ENCODE measurements at regions not wholly inside any gene's neighbourhood (a gene's known extent, or its start where the extent isn't known, plus 50 kb on each side); places are given as distances from the start of the nearest gene placed in this dataset.
"Not testable (repeated sequence)": the region's sequence is repeated elsewhere in the genome, so short reads cannot be mapped to it uniquely, and the experiment has no call there.

- ATAC-seq (ENCODE audit: low read depth): no peak
- DNase-seq (ENCODE audit: low spot score in 2 of 2): no peak
- H3K4me3 Mint-ChIP-seq: no peak overlapping the region
These were observed 436.6 kb downstream of the MRPL39 start for GRCh38 chr21:25170681-25171080.

DNA sequence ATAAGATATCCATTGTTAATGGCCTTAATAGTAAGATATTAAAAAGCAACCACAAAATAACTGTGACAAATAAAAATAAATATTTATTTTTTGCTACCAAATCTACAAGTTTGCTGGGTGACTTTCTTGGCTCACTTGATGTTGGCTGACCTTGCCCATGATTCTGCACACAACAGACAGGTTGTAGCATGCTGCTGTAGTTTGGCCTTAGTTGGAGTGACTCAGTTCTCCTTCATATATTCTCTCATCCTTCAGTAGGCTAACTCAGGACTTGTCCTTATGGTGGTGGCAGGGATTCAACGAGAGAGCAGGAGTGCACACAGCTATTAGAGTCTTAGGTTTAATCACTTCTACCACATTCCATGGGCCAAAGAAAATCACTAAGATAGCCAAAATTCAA is 437.9 kb downstream of the MRPL39 start:
- DNase-seq (ENCODE audit: low spot score in 2 of 2): no peak
- no peak overlapping the region for H3K27ac Mint-ChIP-seq
- peaks cover 18% of the 10 kb centered on the region for H3K9me3 Mint-ChIP-seq
- no peak for ATAC-seq (ENCODE audit: low read depth)
- H3K27me3 Mint-ChIP-seq: no peaks in the 10 kb centered on the region
- peaks cover 13% of the 10 kb centered on the region for H3K36me3 Mint-ChIP-seq
- H3K4me3 Mint-ChIP-seq: no peak overlapping the region
- H3K4me1 Mint-ChIP-seq: peaks cover 4% of the 10 kb centered on the region

More at GRCh38 chr21:25170681-25171080, 436.6 kb downstream of the MRPL39 start:
- Mint-ChIP-seq H3K4me1 (peaks cover 12% of the 10 kb centered on the region), H3K9me3 (peaks cover 14% of the 10 kb centered on the region), H3K36me3 (peaks cover 9% of the 10 kb centered on the region), H3K27me3 (no peaks in the 10 kb centered on the region), H3K27ac (no peak overlapping the region)

GRCh38 chr21:25166904-25167303 is 440.4 kb downstream of the MRPL39 start:
- peaks cover 22% of the 10 kb centered on the region for H3K9me3 Mint-ChIP-seq
- not testable (repeated sequence) for H3K4me3 Mint-ChIP-seq; DNase-seq (ENCODE audit: low spot score in 2 of 2); H3K27me3 Mint-ChIP-seq; H3K27ac Mint-ChIP-seq; H3K4me1 Mint-ChIP-seq; ATAC-seq (ENCODE audit: low read depth)
- H3K36me3 Mint-ChIP-seq: peaks cover 16% of the 10 kb centered on the region

DNA sequence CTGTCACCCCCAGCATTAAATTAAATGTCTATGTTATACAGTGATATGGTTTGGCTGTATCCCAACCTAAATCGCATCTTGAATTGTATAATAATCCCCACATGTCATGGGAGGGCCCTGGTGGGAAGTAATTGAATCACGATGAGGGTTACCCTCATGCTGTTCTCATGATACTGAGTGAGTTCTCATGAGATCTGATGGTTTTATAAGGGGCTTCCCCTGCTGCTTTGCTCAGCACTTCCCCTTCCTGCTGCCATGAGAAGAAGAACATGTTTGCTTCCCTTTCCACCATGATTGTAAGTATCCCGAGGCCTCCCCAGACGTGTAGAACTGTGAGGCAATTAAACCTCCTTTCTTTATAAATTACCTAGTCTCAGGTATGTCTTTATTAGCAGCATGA is 445.7 kb downstream of the MRPL39 start:
- peaks cover 13% of the 10 kb centered on the region for H3K36me3 Mint-ChIP-seq

GRCh38 chr21:25155020-25155419 is 452.3 kb downstream of the MRPL39 start:
- not testable (repeated sequence) for ATAC-seq (ENCODE audit: low read depth); H3K27me3 Mint-ChIP-seq

More for the DNA sequence above, 445.7 kb downstream of the MRPL39 start:
- Mint-ChIP-seq H3K27ac (no peak overlapping the region), H3K27me3 (no peaks in the 10 kb centered on the region), H3K4me3 (no peak overlapping the region), H3K9me3 (peaks cover 17% of the 10 kb centered on the region), H3K4me1 (peaks cover 8% of the 10 kb centered on the region)
- ATAC-seq (ENCODE audit: low read depth) (peak; percentile 56), DNase-seq (ENCODE audit: low spot score in 2 of 2) (no peak)

DNA sequence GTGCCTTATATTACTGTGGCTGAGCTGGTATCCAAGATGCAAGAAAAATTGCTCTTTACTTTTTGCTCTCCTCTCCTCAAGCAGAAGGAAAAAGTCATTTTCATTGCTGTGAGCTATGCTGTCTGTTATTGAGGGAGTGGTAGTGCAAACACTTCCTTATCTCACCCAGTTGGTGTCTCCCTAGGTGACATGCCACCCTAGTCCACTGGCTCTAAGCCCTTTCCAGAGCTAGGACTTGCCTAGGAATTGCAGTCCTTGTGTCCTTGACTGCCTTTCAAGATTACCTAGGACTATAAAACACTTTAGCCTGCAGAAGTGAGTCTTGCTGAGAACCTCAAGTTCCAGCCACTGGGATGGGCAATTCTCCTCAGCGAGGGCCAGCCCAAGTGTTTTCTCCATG is 458.3 kb downstream of the MRPL39 start:
- Mint-ChIP-seq H3K36me3 (peaks cover 2% of the 10 kb centered on the region), H3K9me3 (peaks cover 1% of the 10 kb centered on the region), H3K4me1 (no peaks in the 10 kb centered on the region), H3K4me3 (no peak overlapping the region), H3K27me3 (no peaks in the 10 kb centered on the region), H3K27ac (no peak overlapping the region)
- DNase-seq (ENCODE audit: low spot score in 2 of 2): no peak
- no peak for ATAC-seq (ENCODE audit: low read depth)

More at GRCh38 chr21:25155020-25155419, 452.3 kb downstream of the MRPL39 start:
- H3K4me3 Mint-ChIP-seq; DNase-seq (ENCODE audit: low spot score in 2 of 2); H3K4me1 Mint-ChIP-seq; H3K36me3 Mint-ChIP-seq; H3K27ac Mint-ChIP-seq; H3K9me3 Mint-ChIP-seq: not testable (repeated sequence)

- H3K4me3 Mint-ChIP-seq: no peak overlapping the region
- ATAC-seq (ENCODE audit: low read depth) (no peak), DNase-seq (ENCODE audit: low spot score in 2 of 2) (no peak)
- no peaks in the 10 kb centered on the region for H3K36me3 Mint-ChIP-seq
- H3K9me3 Mint-ChIP-seq: no peaks in the 10 kb centered on the region
- peaks cover 2% of the 10 kb centered on the region for H3K4me1 Mint-ChIP-seq
- H3K27ac Mint-ChIP-seq: no peak overlapping the region
- no peaks in the 10 kb centered on the region for H3K27me3 Mint-ChIP-seq
These were observed 467.9 kb downstream of the MRPL39 start for GRCh38 chr21:25139414-25139813.

DNA sequence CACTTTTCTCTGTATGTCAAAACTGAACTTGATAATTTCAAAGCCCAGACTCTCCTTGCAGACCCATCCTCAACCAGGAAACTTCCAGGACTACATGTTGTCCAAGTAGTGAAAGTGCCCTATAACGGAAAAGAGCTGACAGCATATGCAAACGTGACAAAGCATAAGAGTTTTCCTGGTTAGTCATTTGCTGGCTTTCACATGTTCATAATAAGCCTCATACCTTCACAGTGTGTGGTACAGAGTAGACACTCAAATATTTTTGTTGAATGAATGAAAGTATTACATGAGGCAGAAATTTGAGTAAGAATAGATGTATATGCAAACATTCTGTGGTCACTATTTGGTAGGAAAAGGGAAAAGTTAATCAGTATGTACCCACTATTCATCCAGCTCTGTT is 473.3 kb downstream of the MRPL39 start:
- ATAC-seq (ENCODE audit: low read depth): no peak
- H3K4me3 Mint-ChIP-seq: no peak overlapping the region
- H3K36me3 Mint-ChIP-seq: no peaks in the 10 kb centered on the region
- peaks cover 2% of the 10 kb centered on the region for H3K4me1 Mint-ChIP-seq
- no peak overlapping the region for H3K27ac Mint-ChIP-seq
- no peaks in the 10 kb centered on the region for H3K9me3 Mint-ChIP-seq
- no peak for DNase-seq (ENCODE audit: low spot score in 2 of 2)
- H3K27me3 Mint-ChIP-seq: no peaks in the 10 kb centered on the region

- ATAC-seq (ENCODE audit: low read depth): no peak
These were observed 479.5 kb downstream of the MRPL39 start for GRCh38 chr21:25127811-25128210.

DNA sequence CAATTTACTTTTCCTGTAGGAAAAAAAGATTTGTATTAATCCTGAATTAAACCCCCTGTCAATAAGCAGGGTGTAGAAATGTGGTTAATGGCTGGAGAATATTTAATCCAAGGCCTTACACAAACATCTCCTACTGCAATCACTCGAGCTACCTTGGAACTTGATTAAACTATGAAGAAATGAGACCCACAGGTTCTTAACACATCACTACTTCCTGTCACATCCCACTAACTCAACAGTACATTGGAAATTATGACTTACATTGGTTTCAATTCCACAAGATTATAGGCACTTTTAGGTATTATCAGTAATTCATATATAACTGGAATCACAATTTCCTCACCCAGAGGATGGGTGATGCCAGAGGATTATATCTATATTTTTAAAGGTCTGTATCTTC is 480.3 kb downstream of the MRPL39 start:
- peaks cover 3% of the 10 kb centered on the region for H3K4me1 Mint-ChIP-seq

More at GRCh38 chr21:25127811-25128210, 479.5 kb downstream of the MRPL39 start:
- H3K4me1 Mint-ChIP-seq: peaks cover 3% of the 10 kb centered on the region
- H3K36me3 Mint-ChIP-seq: no peaks in the 10 kb centered on the region
- H3K9me3 Mint-ChIP-seq: no peaks in the 10 kb centered on the region
- no peak overlapping the region for H3K4me3 Mint-ChIP-seq
- no peak overlapping the region for H3K27ac Mint-ChIP-seq
- DNase-seq (ENCODE audit: low spot score in 2 of 2): no peak
- H3K27me3 Mint-ChIP-seq: no peaks in the 10 kb centered on the region

DNA sequence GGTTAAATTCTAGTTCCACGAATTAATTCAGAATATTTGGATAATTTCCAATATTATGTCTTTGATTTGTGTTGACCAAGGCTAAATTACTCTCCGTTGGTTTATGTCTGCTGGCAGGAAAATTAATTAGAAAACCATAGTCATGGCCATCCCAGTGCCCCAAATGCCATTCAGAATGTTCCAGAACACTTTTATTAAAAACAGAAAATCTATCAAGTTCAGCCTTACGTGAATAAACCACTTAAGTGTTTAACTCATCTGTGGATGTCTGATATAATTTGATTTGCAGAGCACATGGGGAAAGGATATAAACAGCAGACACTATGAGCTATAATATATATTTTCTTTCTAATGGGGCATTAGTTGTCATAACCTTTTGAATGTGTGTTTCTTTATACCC is 480.7 kb downstream of the MRPL39 start:
- Mint-ChIP-seq H3K36me3 (no peaks in the 10 kb centered on the region), H3K4me3 (no peak overlapping the region), H3K27ac (no peak overlapping the region), H3K4me1 (peaks cover 3% of the 10 kb centered on the region), H3K27me3 (no peaks in the 10 kb centered on the region), H3K9me3 (no peaks in the 10 kb centered on the region)
- ATAC-seq (ENCODE audit: low read depth) (no peak), DNase-seq (ENCODE audit: low spot score in 2 of 2) (no peak)

More for the DNA sequence above, 480.3 kb downstream of the MRPL39 start:
- no peaks in the 10 kb centered on the region for H3K36me3 Mint-ChIP-seq
- H3K27me3 Mint-ChIP-seq: no peaks in the 10 kb centered on the region
- ATAC-seq (ENCODE audit: low read depth) (no peak), DNase-seq (ENCODE audit: low spot score in 2 of 2) (no peak)
- H3K9me3 Mint-ChIP-seq: no peaks in the 10 kb centered on the region
- H3K4me3 Mint-ChIP-seq: no peak overlapping the region
- no peak overlapping the region for H3K27ac Mint-ChIP-seq

GRCh38 chr21:25118648-25119047 is 488.6 kb downstream of the MRPL39 start:
- Mint-ChIP-seq H3K4me3 (no peak overlapping the region), H3K27me3 (no peaks in the 10 kb centered on the region), H3K36me3 (no peaks in the 10 kb centered on the region), H3K4me1 (peaks cover 3% of the 10 kb centered on the region), H3K9me3 (peaks cover 2% of the 10 kb centered on the region), H3K27ac (no peak overlapping the region)
- DNase-seq (ENCODE audit: low spot score in 2 of 2) (no peak), ATAC-seq (ENCODE audit: low read depth) (no peak)

DNA sequence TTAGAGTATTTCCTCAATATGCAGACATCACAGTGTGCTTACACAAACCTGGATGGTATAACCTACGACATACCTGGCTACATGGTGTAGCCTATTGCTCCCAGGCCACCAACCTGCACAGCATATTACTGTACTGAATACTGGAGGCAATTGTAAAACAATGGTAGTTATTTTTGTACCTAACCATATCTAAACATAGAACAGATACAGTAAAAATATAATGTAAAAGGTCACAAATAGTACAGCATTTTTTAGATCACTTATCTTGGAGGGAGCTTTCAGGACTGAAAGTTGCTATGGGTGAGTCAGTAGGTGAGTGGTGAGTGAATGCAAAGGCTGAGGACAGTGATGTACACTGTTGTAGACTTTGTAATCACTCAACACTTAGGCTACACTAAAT is 492.3 kb downstream of the MRPL39 start:
- DNase-seq (ENCODE audit: low spot score in 2 of 2) (no peak), ATAC-seq (ENCODE audit: low read depth) (no peak)
- no peak overlapping the region for H3K27ac Mint-ChIP-seq
- peaks cover 2% of the 10 kb centered on the region for H3K9me3 Mint-ChIP-seq
- H3K4me1 Mint-ChIP-seq: peaks cover 3% of the 10 kb centered on the region
- H3K4me3 Mint-ChIP-seq: no peak overlapping the region
- H3K36me3 Mint-ChIP-seq: no peaks in the 10 kb centered on the region
- H3K27me3 Mint-ChIP-seq: no peaks in the 10 kb centered on the region

DNA sequence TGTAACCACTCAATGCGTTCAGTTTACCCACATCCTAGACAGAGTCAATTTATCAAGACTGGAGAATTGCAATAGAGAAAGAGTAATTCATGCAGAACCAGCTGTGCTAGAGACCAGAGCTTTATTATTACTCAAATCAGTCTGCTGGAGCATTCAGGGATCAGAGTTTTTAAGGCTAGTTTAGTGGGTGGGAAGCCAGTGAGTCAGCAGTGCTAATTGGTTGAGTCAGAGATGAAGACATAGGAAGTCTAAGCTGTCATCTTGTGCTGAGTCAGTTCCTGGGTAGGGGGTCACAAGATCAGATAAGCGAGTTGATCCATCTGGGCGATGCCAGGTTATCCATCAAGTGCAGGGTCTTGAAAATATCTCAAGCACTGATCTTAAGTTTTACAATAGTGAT is 499.6 kb downstream of the MRPL39 start:
- H3K36me3 Mint-ChIP-seq: no peaks in the 10 kb centered on the region
- H3K4me1 Mint-ChIP-seq: no peaks in the 10 kb centered on the region
- H3K4me3 Mint-ChIP-seq: no peak overlapping the region
- H3K27me3 Mint-ChIP-seq: no peaks in the 10 kb centered on the region
- H3K9me3 Mint-ChIP-seq: peaks cover 2% of the 10 kb centered on the region
- ATAC-seq (ENCODE audit: low read depth) (no peak), DNase-seq (ENCODE audit: low spot score in 2 of 2) (no peak)
- H3K27ac Mint-ChIP-seq: no peak overlapping the region

- DNase-seq (ENCODE audit: low spot score in 2 of 2) (no peak), ATAC-seq (ENCODE audit: low read depth) (no peak)
- no peaks in the 10 kb centered on the region for H3K4me1 Mint-ChIP-seq
- no peaks in the 10 kb centered on the region for H3K36me3 Mint-ChIP-seq
- H3K9me3 Mint-ChIP-seq: peaks cover 2% of the 10 kb centered on the region
- no peaks in the 10 kb centered on the region for H3K27me3 Mint-ChIP-seq
- no peak overlapping the region for H3K4me3 Mint-ChIP-seq
- H3K27ac Mint-ChIP-seq: no peak overlapping the region
These were observed 503.6 kb downstream of the MRPL39 start for GRCh38 chr21:25103500-25104207.

All from memory B cell (primary cell).